Endothelial cell of umbilical vein (primary cell): ENCODE measurements at regions not wholly inside any gene's neighbourhood (a gene's known extent, or its start where the extent isn't known, plus 50 kb on each side); places are given as distances from the start of the nearest gene placed in this dataset.

Experiments
- BruUV-seq: library from RNA; stranded (reverse); fragments of 400-500 nt; replicated peaks from 2 replicates; lab custom pipeline; 2021; lab: Mats Ljungman, UMichigan
- CTCF ChIA-PET: fragments of 300-600, 350-600 bp; sonication (Branson Sonifier 250); formaldehyde crosslinking; loops from one replicate; lab custom pipeline; 2021; ENCODE audit warnings: antibody characterized with exemption, inconsistent platforms; lab: Charles Lee
- POLR2A ChIA-PET: fragments of 300-600, 350-600 bp; sonication (Branson Sonifier 250); formaldehyde crosslinking; loops from one replicate; lab custom pipeline; 2021; ENCODE audit warnings: antibody characterized with exemption, inconsistent platforms; lab: Charles Lee
- DNase-seq: peaks from one replicate; pipeline ENCODE4 v3.0.0-alpha.2; 2011; ENCODE audit warnings: low read depth, low spot score
- FAIRE-seq: peaks from 2 replicates; lab custom pipeline; 2011; peaks lifted over from hg19 to GRCh38; lab: Jason Lieb, UNC
- H2AFZ ChIP-seq: 2 replicates; pipeline ENCODE4 v1.6.0; 2012; ENCODE audit warnings: low read depth, low read length, control low read depth, inconsistent platforms
- H3K27ac ChIP-seq: 2 replicates; pipeline ENCODE4 v1.5.1; 2011; ENCODE audit warnings: low read depth, mild to moderate bottlenecking, control low read depth, low read length, moderate library complexity; ENCODE audit not compliant: insufficient read depth
- H3K27me3 ChIP-seq, 2 experiments: 2 replicates each; pipeline versions ENCODE4 v1.6.0 to v1.6.1; 2011; ENCODE audit warnings: low read length in 2 of 2, mixed read lengths in 1 of 2; ENCODE audit not compliant: control insufficient read depth in 2 of 2, insufficient read depth in 2 of 2
- H3K36me3 ChIP-seq, 2 experiments: 2 replicates in 1 of 2; 3 replicates in 1 of 2; pipeline ENCODE4 v1.5.1; 2011; ENCODE audit warnings: low read length in 2 of 2, mild to moderate bottlenecking in 1 of 2, moderate library complexity in 1 of 2; ENCODE audit not compliant: control insufficient read depth in 2 of 2, insufficient read depth in 2 of 2; ENCODE audit errors: extremely low read depth in 1 of 2
- H3K4me1 ChIP-seq: 3 replicates; pipeline ENCODE4 v1.5.1; 2011; ENCODE audit warnings: mild to moderate bottlenecking, low read length; ENCODE audit not compliant: control insufficient read depth, insufficient read depth; ENCODE audit errors: extremely low read depth
- H3K4me2 ChIP-seq: 2 replicates; pipeline ENCODE4 v1.6.1; 2011; ENCODE audit warnings: low read length, control low read depth, mixed read lengths; ENCODE audit not compliant: insufficient read depth
- H3K4me3 ChIP-seq, 3 experiments: fragments of 200-600 bp in 1 of 3; sonication (generic), shearing (Covaris generic) in 1 of 3; replicated peaks in 1 of 3; 2 replicates each; pipeline ENCODE4 v1.5.1; 2011 to 2016; ENCODE audit warnings: control low read depth in 3 of 3, low read length in 3 of 3, mild to moderate bottlenecking in 2 of 3, inconsistent platforms in 1 of 3, low read depth in 1 of 3, moderate library complexity in 1 of 3; ENCODE audit not compliant: insufficient read depth in 1 of 3
- H3K79me2 ChIP-seq: 2 replicates; pipeline ENCODE4 v1.6.0; 2012; ENCODE audit warnings: low read length, inconsistent platforms; ENCODE audit not compliant: control insufficient read depth, insufficient read depth
- H3K9ac ChIP-seq: replicated peaks from 2 replicates; pipeline ENCODE3; 2011; ENCODE audit warnings: low read length, control low read depth; ENCODE audit not compliant: insufficient read depth; ENCODE audit errors: extremely low read depth
- H3K9me1 ChIP-seq: replicated peaks from 3 replicates; pipeline ENCODE4 v1.6.0; 2011; ENCODE audit warnings: mild to moderate bottlenecking, low read length; ENCODE audit not compliant: control insufficient read depth, insufficient read depth; ENCODE audit errors: extremely low read depth
- H3K9me3 ChIP-seq: replicated peaks from 2 replicates; pipeline ENCODE4 v1.5.1; 2012; ENCODE audit warnings: low read length, inconsistent platforms; ENCODE audit not compliant: control insufficient read depth, insufficient read depth
- H4K20me1 ChIP-seq: replicated peaks from 2 replicates; pipeline ENCODE3; 2011; ENCODE audit warnings: mild to moderate bottlenecking, low read length; ENCODE audit not compliant: control insufficient read depth, insufficient read depth; ENCODE audit errors: extremely low read depth
- GATA2 ChIP-seq: IDR thresholded peaks from 2 replicates; pipeline ENCODE4 v1.7.0; 2011; ENCODE audit warnings: low read depth, mild to moderate bottlenecking, moderate library complexity, mixed read lengths, low read length; ENCODE audit not compliant: insufficient read length, insufficient read depth
- JUN ChIP-seq: IDR thresholded peaks from 2 replicates; pipeline ENCODE4 v1.6.1; 2011; ENCODE audit warnings: borderline replicate concordance, low read depth; ENCODE audit not compliant: insufficient read length, insufficient read depth
- POLR2A ChIP-seq: IDR thresholded peaks from 2 replicates; pipeline ENCODE4 v1.6.1; 2012; ENCODE audit warnings: low read depth, mild to moderate bottlenecking, control low read depth, low read length
- POLR2AphosphoS5 ChIP-seq: IDR thresholded peaks from 2 replicates; pipeline ENCODE4 v1.6.1; 2012; ENCODE audit warnings: low read depth, mild to moderate bottlenecking, control low read depth, low read length, moderate library complexity; ENCODE audit not compliant: insufficient read depth
- dilution Hi-C: fragments of 300-500 bp; cut with MboI; formaldehyde crosslinking; loops from one replicate; pipeline ENCODE4 v1.15.0; 2019; ENCODE audit warnings: low sequenced_read_pairs; ENCODE audit not compliant: extremely low pct_ligation_motif_present
- intact Hi-C: fragments of 100-400 bp; cut with micrococcal nuclease; formaldehyde crosslinking; loops from one replicate; pipeline ENCODE4 v1.10.0; 2022
- TF ChIP-seq, protein P1 (sequence below), 2 donors: IDR thresholded peaks; 1 replicate in 1 of 2; 2 replicates in 1 of 2; pipeline ENCODE4 v1.5.1; 2011; ENCODE audit warnings: low read length in 2 of 2, mild to moderate bottlenecking in 2 of 2, moderate library complexity in 2 of 2, control low read depth in 1 of 2, inconsistent platforms in 1 of 2, low read depth in 1 of 2; ENCODE audit not compliant: insufficient read depth in 1 of 2; ENCODE audit errors: extremely low read depth in 1 of 2

DNA sequence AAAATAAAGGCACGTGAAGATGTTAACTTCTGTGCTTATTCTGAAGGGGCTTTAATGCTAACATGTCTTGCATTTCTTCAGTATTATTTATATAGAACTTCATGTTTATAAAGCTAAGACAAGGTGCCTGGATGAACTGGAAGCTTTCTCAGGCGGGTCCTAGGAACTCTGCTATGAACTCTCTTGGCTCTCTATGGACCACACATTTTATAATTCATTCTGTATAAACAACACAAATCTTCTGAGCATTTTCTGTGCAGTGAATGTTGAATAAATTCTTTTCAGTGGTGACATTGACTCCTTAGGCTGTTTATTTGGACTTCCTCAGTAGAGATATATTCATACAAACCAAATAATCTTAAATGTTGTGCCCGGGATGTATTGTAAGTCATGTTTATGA lies 79.6 kb downstream of the TRIL start:
- TF ChIP-seq GATA2 = no peak
- no peak for TF ChIP-seq POLR2AphosphoS5
- no peak for TF ChIP-seq JUN
- TF ChIP-seq, protein P1, sequence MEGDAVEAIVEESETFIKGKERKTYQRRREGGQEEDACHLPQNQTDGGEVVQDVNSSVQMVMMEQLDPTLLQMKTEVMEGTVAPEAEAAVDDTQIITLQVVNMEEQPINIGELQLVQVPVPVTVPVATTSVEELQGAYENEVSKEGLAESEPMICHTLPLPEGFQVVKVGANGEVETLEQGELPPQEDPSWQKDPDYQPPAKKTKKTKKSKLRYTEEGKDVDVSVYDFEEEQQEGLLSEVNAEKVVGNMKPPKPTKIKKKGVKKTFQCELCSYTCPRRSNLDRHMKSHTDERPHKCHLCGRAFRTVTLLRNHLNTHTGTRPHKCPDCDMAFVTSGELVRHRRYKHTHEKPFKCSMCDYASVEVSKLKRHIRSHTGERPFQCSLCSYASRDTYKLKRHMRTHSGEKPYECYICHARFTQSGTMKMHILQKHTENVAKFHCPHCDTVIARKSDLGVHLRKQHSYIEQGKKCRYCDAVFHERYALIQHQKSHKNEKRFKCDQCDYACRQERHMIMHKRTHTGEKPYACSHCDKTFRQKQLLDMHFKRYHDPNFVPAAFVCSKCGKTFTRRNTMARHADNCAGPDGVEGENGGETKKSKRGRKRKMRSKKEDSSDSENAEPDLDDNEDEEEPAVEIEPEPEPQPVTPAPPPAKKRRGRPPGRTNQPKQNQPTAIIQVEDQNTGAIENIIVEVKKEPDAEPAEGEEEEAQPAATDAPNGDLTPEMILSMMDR (IDR thresholded peaks at IDR 0.05; ENCODE audit: extremely low read depth in 1 of 2, insufficient read depth in 1 of 2, low read depth in 1 of 2, low read length in 2 of 2) = no peak
- TF ChIP-seq POLR2A = no peak

More for the DNA sequence above, 79.6 kb downstream of the TRIL start:
- FAIRE-seq = no peak
- Histone ChIP-seq H3K9me3 (no peaks in the 10 kb centered on the region), H3K27me3 (peaks cover 0 to 5% of the 10 kb centered on the region in 2 experiments), H3K4me2 (no peak overlapping the region), H3K9me1 (no peaks in the 10 kb centered on the region), H2AFZ (no peak overlapping the region), H3K27ac (no peak overlapping the region), H3K4me1 (no peaks in the 10 kb centered on the region), H4K20me1 (no peaks in the 10 kb centered on the region), H3K36me3 (no peaks in the 10 kb centered on the region), H3K4me3 (no peak overlapping the region), H3K79me2 (no peaks in the 10 kb centered on the region), H3K9ac (no peak overlapping the region)
- intact Hi-C loops = no loop called here
- ChIA-PET POLR2A (no interaction called here), CTCF (no interaction called here)
- no peak for DNase-seq
- dilution Hi-C loops = no loop called here
- no TSS peak for BruUV-seq
